GM12873 (cell line): ENCODE measurements at regions not wholly inside any gene's neighbourhood (a gene's known extent, or its start where the extent isn't known, plus 50 kb on each side); places are given as distances from the start of the nearest gene placed in this dataset.

Source experiments
- TF ChIP-seq, protein P1 (sequence below): IDR thresholded peaks from 2 replicates; pipeline ENCODE4 v1.5.1; 2012; ENCODE audit warnings: low read depth, mild to moderate bottlenecking, moderate library complexity, low read length, control low read depth; ENCODE audit not compliant: insufficient read depth; ENCODE audit errors: missing control alignments

DNA sequence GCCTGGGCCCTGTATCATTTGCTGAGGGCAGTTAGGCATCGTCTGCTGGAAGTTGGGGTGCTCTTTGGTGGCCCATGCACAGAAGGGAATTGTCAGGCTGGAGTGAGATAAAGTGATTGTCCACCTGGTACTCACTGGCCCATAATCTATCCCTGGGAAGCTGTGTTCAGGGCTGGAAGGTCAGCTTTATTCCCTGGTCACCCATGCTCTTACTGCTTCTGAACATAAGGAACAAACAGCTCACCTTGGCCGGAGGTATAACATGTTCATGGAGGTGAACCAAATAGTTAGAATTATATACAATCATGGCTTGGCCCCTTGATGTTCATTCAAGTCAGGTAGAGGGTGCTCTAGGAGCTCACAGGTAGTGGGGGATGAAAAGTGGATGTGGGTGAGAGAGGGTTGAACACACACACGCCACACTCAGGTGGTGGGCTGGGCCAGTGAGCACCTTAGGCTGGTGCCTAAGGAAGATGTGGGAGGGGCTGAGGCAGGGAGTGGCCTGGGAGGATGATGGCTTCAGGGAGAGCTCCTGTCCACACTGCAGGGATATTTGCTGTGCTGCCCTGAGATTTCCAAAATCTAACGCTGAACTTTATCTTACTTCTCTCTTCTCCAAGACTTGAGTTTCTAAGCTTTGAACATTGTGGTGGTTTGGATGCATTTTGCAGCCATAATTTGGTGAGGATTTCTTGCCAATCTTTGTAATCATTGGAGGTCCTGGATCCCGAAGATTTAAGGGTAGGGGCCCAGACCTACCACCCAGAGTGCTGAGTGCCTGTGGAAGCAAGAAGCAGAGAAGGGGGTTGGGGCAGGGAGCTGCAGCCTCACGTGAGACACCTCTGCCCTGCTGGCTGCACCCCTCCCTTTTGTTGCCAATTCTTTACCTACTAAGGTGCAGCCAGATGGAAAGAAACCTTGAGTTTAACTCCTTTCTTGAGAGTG is 420.6 kb downstream of the ZNF536 start:
- TF ChIP-seq, protein P1, sequence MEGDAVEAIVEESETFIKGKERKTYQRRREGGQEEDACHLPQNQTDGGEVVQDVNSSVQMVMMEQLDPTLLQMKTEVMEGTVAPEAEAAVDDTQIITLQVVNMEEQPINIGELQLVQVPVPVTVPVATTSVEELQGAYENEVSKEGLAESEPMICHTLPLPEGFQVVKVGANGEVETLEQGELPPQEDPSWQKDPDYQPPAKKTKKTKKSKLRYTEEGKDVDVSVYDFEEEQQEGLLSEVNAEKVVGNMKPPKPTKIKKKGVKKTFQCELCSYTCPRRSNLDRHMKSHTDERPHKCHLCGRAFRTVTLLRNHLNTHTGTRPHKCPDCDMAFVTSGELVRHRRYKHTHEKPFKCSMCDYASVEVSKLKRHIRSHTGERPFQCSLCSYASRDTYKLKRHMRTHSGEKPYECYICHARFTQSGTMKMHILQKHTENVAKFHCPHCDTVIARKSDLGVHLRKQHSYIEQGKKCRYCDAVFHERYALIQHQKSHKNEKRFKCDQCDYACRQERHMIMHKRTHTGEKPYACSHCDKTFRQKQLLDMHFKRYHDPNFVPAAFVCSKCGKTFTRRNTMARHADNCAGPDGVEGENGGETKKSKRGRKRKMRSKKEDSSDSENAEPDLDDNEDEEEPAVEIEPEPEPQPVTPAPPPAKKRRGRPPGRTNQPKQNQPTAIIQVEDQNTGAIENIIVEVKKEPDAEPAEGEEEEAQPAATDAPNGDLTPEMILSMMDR, result no peak

DNA sequence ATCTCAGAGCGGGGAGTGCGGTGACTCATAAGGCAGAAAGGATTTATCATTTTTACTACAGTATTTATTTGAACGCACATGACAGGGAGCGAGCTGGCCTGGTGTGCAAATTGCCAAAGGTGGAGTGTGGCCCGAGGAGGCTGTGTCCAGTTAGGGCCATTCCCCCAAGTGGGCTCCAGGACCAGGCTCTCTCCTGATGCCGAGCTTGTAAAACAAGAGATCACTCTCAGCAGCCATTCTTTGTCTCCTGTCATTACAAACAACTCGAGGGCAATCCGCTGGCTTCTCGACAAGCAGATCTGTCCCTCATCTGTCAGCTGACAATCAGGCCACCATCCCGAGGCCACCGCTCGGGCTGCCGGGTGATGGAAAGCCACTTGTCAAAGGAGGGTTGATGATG is 418.9 kb downstream of the ZNF536 start:
- TF ChIP-seq, protein P1, result no peak

DNA sequence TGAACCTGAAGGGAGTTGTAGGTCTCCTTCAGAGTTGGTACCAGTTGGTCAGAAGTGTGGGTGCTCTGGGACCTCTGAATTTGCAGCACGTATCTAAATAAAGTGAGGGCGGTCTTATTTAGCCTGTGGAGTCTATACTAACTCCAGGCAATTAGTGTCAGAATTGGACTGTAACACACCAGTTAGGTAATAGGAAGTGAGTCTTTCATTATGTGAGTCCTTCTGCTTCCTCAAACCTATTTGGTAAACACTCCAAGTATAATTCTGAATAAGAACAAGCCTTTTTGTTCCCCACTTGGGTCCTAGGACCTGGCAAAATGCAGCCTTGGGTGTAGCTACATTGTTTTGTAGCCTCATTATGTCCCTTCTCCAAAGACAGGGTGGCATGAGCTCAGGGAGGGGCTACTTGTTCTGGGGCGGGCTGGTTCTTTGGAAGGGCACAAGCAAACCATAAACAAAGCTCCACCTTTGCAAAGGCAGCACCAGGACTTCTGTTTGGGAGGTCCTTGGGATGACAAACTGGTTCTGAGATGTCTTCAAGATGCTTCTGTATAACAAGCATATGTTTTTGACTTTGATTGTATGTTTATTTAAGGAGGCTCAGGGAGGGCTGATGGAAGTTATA is 418.0 kb downstream of the ZNF536 start:
- TF ChIP-seq, protein P1, result no peak

DNA sequence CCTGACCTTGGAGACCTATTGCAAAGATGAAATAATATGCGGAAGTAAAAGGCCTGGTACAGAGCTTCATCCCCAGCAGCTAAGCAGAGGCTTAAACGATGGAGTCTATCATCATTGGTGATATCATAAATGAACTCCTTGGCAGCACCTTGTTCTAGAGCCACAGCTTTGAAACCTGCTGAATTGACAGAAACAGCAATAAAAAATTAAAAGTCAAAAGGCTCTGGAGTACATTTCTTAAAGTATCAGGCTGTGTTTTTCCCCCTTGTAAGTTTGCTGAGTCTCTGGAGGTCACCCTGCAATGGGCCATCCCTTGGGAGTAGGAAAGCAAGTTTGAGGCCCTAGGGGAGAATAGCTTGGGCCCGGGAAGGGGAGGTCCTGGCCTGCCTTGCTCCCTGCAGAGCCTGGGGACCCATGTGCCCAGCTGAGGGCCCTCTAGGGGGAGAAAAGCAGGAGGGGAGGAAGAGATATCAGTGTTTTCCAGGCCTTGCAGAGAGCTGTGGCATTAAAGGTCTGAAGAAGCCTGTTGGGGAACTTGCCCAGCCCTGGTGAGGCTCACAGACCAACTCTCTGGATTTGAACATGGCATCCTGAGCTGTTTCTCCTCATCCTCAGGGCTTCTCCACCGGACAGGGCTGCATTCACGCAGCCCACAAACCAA is 416.1 kb downstream of the ZNF536 start:
- TF ChIP-seq, protein P1, result no peak

DNA sequence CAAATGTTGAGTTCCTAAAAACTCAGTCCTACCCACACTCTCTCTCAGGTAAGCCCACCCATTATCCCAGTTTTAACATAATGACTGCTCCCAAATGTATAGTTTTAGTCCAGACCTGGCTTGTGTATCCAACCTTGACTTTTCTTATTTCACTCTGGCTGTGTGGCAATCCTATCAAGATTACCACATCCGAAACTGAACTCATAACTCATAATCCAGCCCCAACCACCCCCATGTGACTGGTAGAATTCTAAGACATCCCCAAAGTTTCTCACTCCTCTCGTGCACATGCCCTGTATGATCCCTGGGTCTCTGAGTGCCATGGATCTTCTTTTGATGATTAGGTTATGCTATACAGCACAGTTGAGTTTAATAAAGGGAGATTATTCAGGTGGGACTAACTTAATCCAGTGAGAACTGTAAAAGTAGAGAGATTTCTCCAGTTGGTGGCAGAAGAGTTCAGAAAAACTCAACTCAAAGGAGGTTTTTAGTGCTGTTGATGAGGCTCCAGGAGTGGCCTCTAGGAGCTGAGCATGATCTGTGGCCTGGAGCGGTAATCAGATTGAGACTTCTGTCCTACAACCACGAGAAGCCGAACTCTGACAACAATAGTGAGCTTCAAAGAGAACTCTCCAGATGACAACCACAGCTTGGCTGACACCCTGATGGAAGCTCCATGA is 413.4 kb downstream of the ZNF536 start:
- TF ChIP-seq, protein P1, result no peak

DNA sequence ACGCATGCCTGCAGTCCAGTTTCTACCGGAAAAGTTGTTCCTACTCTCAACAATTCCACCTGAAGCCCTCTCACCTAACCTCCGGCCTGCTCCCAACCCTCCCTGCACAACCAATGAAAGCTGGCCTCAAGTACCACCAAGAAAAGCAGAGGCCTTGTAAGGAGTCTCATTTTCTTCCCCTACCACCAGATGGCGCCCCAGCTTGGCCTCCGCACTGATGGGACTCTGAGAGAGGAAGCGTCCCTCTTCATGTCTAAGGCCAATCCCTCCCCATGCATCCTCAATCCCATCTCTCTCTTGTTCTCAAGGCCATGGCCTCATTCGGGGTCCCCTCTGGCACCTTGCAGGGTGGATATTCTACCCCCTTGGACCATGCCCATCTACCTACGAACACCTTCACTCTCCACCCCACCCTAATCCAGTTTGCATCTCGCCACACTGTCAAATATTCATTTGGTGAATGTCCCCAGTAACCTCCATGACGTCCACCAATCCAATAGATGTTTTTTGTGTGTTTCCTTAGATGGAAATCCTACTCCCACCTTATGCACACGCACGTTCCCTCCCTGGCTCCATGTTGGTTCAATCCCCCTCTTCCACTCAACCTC is 412.8 kb downstream of the ZNF536 start:
- TF ChIP-seq, protein P1, result peak; percentile 80
